ENCODE measurements at regions not wholly inside any gene's neighbourhood (a gene's known extent, or its start where the extent isn't known, plus 50 kb on each side); places are given as distances from the start of the nearest gene placed in this dataset.
"Not testable (repeated sequence)": the region's sequence is repeated elsewhere in the genome, so short reads cannot be mapped to it uniquely, and the experiment has no call there.

GRCh38 chr6:54559136-54559535 lies 250.9 kb downstream of the TINAG start:
- ATAC-seq (no peak), DNase-seq (no peak)
- intact Hi-C loops (cut with DNase I), result no loop called here
- no peaks in the 10 kb centered on the region for H3K9me3 ChIP-seq (ENCODE audit: control insufficient read depth, low read length)
- no peaks in the 10 kb centered on the region for H3K4me1 ChIP-seq (ENCODE audit: control insufficient read depth, insufficient read depth, low read length)
- no peak overlapping the region for H3K27ac ChIP-seq (ENCODE audit: low read length)
- no peaks in the 10 kb centered on the region for H3K27me3 ChIP-seq (ENCODE audit: control insufficient read depth, insufficient read depth)
- WGBS, result 74% methylated on average over 4 of the region's 4 CpGs
- no peak overlapping the region for H3K4me3 ChIP-seq (ENCODE audit: low read length)

DNA sequence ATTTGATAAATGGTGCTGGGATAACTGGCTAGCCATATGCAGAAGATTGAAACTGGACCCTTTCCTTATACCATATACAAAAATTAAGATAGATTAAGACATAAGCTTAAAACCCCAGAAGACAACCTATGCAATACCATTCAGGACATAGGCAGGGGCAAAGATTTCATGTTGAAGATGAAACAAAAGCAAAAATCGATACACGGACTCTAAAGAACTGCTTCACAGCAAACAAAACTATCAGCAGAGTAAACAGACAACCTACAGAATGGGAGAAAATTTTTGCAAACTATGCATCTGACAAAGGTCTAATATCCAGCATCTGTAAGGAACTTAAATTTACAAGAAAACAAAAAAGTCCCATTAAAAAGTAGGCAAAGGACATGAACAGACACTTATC lies 255.9 kb downstream of the TINAG start:
- DNase-seq; H3K27me3 ChIP-seq (ENCODE audit: control insufficient read depth, insufficient read depth); intact Hi-C loops (cut with DNase I); H3K27ac ChIP-seq (ENCODE audit: low read length); H3K4me3 ChIP-seq (ENCODE audit: low read length); H3K9me3 ChIP-seq (ENCODE audit: control insufficient read depth, low read length); H3K4me1 ChIP-seq (ENCODE audit: control insufficient read depth, insufficient read depth, low read length); ATAC-seq: not testable (repeated sequence)
- WGBS, result 92% methylated on average over 2 of the region's 2 CpGs

DNA sequence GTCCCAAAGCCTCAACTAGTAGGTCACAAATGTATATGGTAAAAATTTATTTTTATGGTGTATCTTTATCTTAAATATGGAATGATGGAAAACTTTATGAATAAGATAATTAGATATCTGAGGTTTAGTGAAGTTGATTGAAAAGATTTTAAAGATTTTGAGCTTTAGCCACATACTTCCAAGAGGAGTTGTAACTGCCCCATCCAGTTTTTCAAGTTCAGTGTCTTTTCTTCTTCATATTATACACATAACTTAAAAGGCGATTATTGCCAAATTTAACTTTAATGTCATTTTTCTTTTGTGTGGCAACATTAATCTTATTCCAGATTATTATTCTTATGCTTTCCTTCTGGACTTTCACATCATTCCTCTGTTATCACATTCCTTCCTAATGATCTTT lies 266.4 kb downstream of the TINAG start:
- Histone ChIP-seq H3K4me3 (ENCODE audit: low read length) (no peak overlapping the region), H3K27me3 (ENCODE audit: control insufficient read depth, insufficient read depth) (no peaks in the 10 kb centered on the region), H3K4me1 (ENCODE audit: control insufficient read depth, insufficient read depth, low read length) (no peaks in the 10 kb centered on the region), H3K9me3 (ENCODE audit: control insufficient read depth, low read length) (no peaks in the 10 kb centered on the region), H3K27ac (ENCODE audit: low read length) (no peak overlapping the region)
- DNase-seq (no peak), ATAC-seq (no peak)
- 0% methylated on average over 1 of the region's 1 CpG for WGBS
- intact Hi-C loops (cut with DNase I), result loop anchor here in 1 of 4 donors (10.0 kb wide), 1 partner anchor 240 kb away; no protein-coding TSS in a partner anchor

GRCh38 chr6:54578261-54578660 lies 268.3 kb upstream of the FAM83B start:
- Histone ChIP-seq H3K27ac (ENCODE audit: low read length) (no peak overlapping the region), H3K4me1 (ENCODE audit: control insufficient read depth, insufficient read depth, low read length) (no peaks in the 10 kb centered on the region), H3K4me3 (ENCODE audit: low read length) (no peak overlapping the region), H3K9me3 (ENCODE audit: control insufficient read depth, low read length) (no peaks in the 10 kb centered on the region), H3K27me3 (ENCODE audit: control insufficient read depth, insufficient read depth) (no peaks in the 10 kb centered on the region)
- ATAC-seq, result no peak
- DNase-seq, result no peak
- 58% methylated on average over 3 of the region's 3 CpGs for WGBS
- intact Hi-C loops (cut with DNase I), result loop anchor here in 1 of 4 donors (10.0 kb wide), 1 partner anchor 243 kb away; no protein-coding TSS in a partner anchor

- H3K4me1 ChIP-seq (ENCODE audit: control insufficient read depth, insufficient read depth, low read length), result no peaks in the 10 kb centered on the region
- intact Hi-C loops (cut with DNase I), result loop anchor here in 1 of 4 donors (10.0 kb wide), 1 partner anchor 244 kb away; no protein-coding TSS in a partner anchor
- no peaks in the 10 kb centered on the region for H3K27me3 ChIP-seq (ENCODE audit: control insufficient read depth, insufficient read depth)
- no peaks in the 10 kb centered on the region for H3K9me3 ChIP-seq (ENCODE audit: control insufficient read depth, low read length)
- WGBS, result 68% methylated on average over 2 of the region's 2 CpGs
- H3K27ac ChIP-seq (ENCODE audit: low read length), result no peak overlapping the region
- no peak for DNase-seq
- no peak overlapping the region for H3K4me3 ChIP-seq (ENCODE audit: low read length)
- ATAC-seq, result no peak
Observed at GRCh38 chr6:54579011-54579410, 267.6 kb upstream of the FAM83B start.

DNA sequence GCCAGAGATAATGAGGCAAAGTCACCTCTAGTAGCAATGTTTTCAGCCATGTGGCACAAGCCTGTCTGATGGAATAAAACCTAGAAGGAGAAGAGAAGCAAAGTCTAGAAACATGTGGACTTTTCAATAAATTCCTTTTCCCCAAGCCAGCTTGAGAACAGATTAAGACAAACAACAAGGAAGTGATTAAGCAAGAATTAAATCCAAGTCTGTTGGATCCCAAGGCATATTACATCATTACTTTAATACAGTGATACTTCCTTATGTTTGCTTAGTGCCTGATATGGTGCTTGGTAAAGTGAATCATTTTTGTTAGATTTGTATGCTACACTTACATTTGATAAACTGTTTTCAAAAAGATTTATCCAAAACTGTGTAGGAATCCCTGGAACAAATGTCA lies 260.3 kb upstream of the FAM83B start:
- peak; percentile 21 to 55 for ATAC-seq
- H3K27ac ChIP-seq (ENCODE audit: low read length), result no peak overlapping the region
- intact Hi-C loops (cut with DNase I), result no loop called here

DNA sequence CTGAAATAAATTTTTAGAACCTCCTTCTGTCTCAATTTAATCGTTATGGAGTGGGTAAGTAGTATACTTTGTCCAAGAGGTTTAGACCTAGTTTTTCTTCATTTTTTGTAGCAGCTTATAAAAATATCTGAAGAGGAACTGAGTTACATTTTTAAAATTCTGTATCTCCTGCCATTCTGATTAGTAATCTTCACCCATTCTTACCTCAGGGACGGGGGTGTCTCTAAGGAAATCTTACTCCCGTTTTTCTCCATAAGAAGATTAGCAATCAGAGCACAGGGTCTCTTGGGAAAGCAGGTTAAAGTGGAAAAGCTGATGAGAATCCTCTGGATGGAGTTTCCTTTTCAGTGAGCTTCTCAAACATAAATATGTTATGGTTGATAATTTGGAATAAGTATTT lies 259.3 kb upstream of the FAM83B start:
- DNase-seq, result no peak
- WGBS, result 40% methylated on average over 3 of the region's 3 CpGs
- no peak for ATAC-seq
- Histone ChIP-seq H3K9me3 (ENCODE audit: control insufficient read depth, low read length) (no peaks in the 10 kb centered on the region), H3K4me3 (ENCODE audit: low read length) (no peak overlapping the region), H3K27me3 (ENCODE audit: control insufficient read depth, insufficient read depth) (no peaks in the 10 kb centered on the region), H3K27ac (ENCODE audit: low read length) (no peak overlapping the region), H3K4me1 (ENCODE audit: control insufficient read depth, insufficient read depth, low read length) (no peaks in the 10 kb centered on the region)
- intact Hi-C loops (cut with DNase I), result no loop called here

More for the DNA sequence above, 260.3 kb upstream of the FAM83B start:
- Histone ChIP-seq H3K9me3 (ENCODE audit: control insufficient read depth, low read length) (no peaks in the 10 kb centered on the region), H3K4me3 (ENCODE audit: low read length) (no peak overlapping the region), H3K27me3 (ENCODE audit: control insufficient read depth, insufficient read depth) (no peaks in the 10 kb centered on the region), H3K4me1 (ENCODE audit: control insufficient read depth, insufficient read depth, low read length) (no peaks in the 10 kb centered on the region)
- no peak for DNase-seq

DNA sequence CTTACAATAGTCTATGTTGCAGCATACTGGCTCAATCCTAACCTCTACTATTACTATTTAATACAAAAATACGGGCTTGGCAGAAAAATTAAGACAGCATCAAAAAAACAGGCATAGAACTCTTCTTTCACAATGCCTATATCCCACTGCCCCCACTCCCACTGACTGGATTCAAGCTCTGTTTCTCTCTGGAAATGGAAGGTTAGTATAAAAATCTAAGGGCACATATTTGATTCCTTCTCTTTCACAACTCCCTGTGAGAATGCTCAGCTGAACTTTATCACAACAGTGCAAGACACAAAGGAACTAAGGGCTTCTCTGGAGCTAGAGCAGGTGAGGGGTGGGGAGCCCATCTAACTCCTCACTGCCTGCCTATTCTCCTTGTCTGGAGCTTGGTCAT lies 258.4 kb upstream of the FAM83B start:
- H3K27me3 ChIP-seq (ENCODE audit: control insufficient read depth, insufficient read depth), result no peaks in the 10 kb centered on the region
- no peaks in the 10 kb centered on the region for H3K4me1 ChIP-seq (ENCODE audit: control insufficient read depth, insufficient read depth, low read length)
- ATAC-seq, result no peak
- 64% methylated on average over 1 of the region's 1 CpG for WGBS
- H3K9me3 ChIP-seq (ENCODE audit: control insufficient read depth, low read length), result no peaks in the 10 kb centered on the region
- DNase-seq, result no peak
- intact Hi-C loops (cut with DNase I), result no loop called here
- H3K27ac ChIP-seq (ENCODE audit: low read length), result no peak overlapping the region
- no peak overlapping the region for H3K4me3 ChIP-seq (ENCODE audit: low read length)

- no peak for DNase-seq
- H3K4me1 ChIP-seq (ENCODE audit: control insufficient read depth, insufficient read depth, low read length), result no peaks in the 10 kb centered on the region
- ATAC-seq, result no peak
- intact Hi-C loops (cut with DNase I), result no loop called here
- H3K27me3 ChIP-seq (ENCODE audit: control insufficient read depth, insufficient read depth), result no peaks in the 10 kb centered on the region
- no peak overlapping the region for H3K27ac ChIP-seq (ENCODE audit: low read length)
- no peaks in the 10 kb centered on the region for H3K9me3 ChIP-seq (ENCODE audit: control insufficient read depth, low read length)
- H3K4me3 ChIP-seq (ENCODE audit: low read length), result no peak overlapping the region
- WGBS, result 78% methylated on average over 3 of the region's 3 CpGs
Observed at GRCh38 chr6:54595844-54596243, 250.7 kb upstream of the FAM83B start.

- no peak overlapping the region for H3K4me3 ChIP-seq (ENCODE audit: low read length)
- DNase-seq (no peak), ATAC-seq (no peak)
- no peak overlapping the region for H3K27ac ChIP-seq (ENCODE audit: low read length)
- H3K4me1 ChIP-seq (ENCODE audit: control insufficient read depth, insufficient read depth, low read length), result no peaks in the 10 kb centered on the region
- intact Hi-C loops (cut with DNase I), result no loop called here
- H3K9me3 ChIP-seq (ENCODE audit: control insufficient read depth, low read length), result no peaks in the 10 kb centered on the region
- 85% methylated on average over 5 of the region's 5 CpGs for WGBS
- no peaks in the 10 kb centered on the region for H3K27me3 ChIP-seq (ENCODE audit: control insufficient read depth, insufficient read depth)
Observed at GRCh38 chr6:54598787-54599313, 247.7 kb upstream of the FAM83B start.

DNA sequence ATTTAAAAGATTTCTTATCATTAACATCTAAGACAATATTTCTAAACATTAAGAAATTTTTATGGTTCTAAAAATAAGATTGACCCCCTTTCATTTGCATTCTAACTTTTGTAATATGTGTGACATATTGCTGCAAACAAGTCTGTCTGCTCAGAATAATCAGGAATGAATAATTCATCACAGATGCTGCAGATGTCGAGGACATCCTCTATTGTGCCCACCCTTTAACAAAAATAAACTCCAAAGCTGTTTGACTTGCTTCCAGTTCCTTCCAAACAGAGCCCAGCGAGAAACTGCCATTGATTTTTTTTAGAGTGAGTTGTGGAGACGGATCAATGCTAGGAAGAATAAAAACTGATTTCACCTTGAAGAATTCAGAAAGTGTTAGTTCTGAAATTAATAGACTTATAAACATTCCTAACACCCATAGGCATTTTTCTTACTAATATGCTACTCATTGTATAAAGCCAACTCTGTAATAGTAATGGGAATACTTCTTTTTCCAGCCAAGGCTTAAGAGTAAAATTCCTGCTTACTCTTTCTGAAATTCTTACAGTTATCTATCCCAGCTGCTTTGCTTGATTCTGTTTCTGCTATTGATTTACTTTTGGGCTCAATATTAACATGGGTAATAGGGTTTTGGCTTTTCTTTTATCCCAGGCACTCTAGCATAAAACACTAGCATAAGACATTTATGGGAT lies 244.8 kb upstream of the FAM83B start:
- H3K27ac ChIP-seq (ENCODE audit: low read length), result no peak overlapping the region
- H3K9me3 ChIP-seq (ENCODE audit: control insufficient read depth, low read length), result no peaks in the 10 kb centered on the region
- WGBS, result 43% methylated on average over 3 of the region's 3 CpGs
- intact Hi-C loops (cut with DNase I), result no loop called here
- H3K4me1 ChIP-seq (ENCODE audit: control insufficient read depth, insufficient read depth, low read length), result no peaks in the 10 kb centered on the region
- DNase-seq, result no peak
- H3K4me3 ChIP-seq (ENCODE audit: low read length), result no peak overlapping the region
- no peaks in the 10 kb centered on the region for H3K27me3 ChIP-seq (ENCODE audit: control insufficient read depth, insufficient read depth)
- no peak for ATAC-seq
